SH-SY5Y (cell line): ENCODE measurements at regions not wholly inside any gene's neighbourhood (a gene's known extent, or its start where the extent isn't known, plus 50 kb on each side); places are given as distances from the start of the nearest gene placed in this dataset.

Source experiments
- GATA2 ChIP-seq: IDR thresholded peaks from 2 replicates; pipeline ENCODE4 v1.6.1; 2011; ENCODE audit warnings: mild to moderate bottlenecking, low read depth, low read length
- GATA3 ChIP-seq: IDR thresholded peaks from 2 replicates; pipeline ENCODE4 v1.6.1; 2011; ENCODE audit warnings: low read depth, mild to moderate bottlenecking, low read length, moderate library complexity

DNA sequence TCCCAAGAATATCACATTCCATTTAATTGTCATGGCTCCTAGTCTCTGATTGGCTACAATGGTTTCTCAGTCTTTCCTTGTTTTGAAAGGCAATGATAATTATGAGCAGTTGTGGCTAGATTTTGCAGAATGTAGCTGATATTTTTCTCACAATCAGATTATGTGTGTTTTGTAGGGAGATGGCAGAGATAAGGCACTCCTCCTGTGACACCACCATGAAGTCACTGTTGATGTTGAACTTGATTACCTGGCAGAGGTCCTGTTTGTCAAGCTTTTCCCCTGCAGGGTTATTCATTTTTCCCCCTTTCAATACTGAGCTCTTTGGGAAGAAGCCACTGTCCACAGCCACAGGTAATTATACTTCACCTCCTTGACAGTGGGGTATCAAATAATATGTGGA is 602.9 kb upstream of the PFKP start:
- TF ChIP-seq GATA3 = no peak
- no peak for TF ChIP-seq GATA2
